Central memory CD8-positive, alpha-beta T cell (primary cell): ENCODE measurements at regions not wholly inside any gene's neighbourhood (a gene's known extent, or its start where the extent isn't known, plus 50 kb on each side); places are given as distances from the start of the nearest gene placed in this dataset.

Experiments
- ATAC-seq: fragments of 150-1000 bp; cut with Tn5 transposase; replicated peaks from 2 replicates; pipeline ENCODE4 v1.10.0; 2022; ENCODE audit warnings: mild to moderate bottlenecking, moderate FRiP score, moderate number of reproducible peaks; ENCODE audit not compliant: poor library complexity, severe bottlenecking; ENCODE audit errors: extremely low read depth
- DNase-seq, 2 donors: peaks; one replicate each; pipeline ENCODE4 v3.0.0; 2021; ENCODE audit warnings: low spot score in 2 of 2
- H3K27ac Mint-ChIP-seq: one replicate; pipeline ENCODE4 v1.8.0; 2022; ENCODE audit warnings: low read depth, mild to moderate bottlenecking, moderate library complexity, mixed read lengths
- H3K27me3 Mint-ChIP-seq: one replicate; pipeline ENCODE4 v1.8.0; 2022; ENCODE audit warnings: mixed read lengths
- H3K36me3 Mint-ChIP-seq: one replicate; pipeline ENCODE4 v1.8.0; 2022; ENCODE audit warnings: mild to moderate bottlenecking, moderate library complexity, mixed read lengths; ENCODE audit not compliant: insufficient read depth
- H3K4me1 Mint-ChIP-seq: one replicate; pipeline ENCODE4 v1.8.0; 2022; ENCODE audit warnings: mixed read lengths
- H3K4me3 Mint-ChIP-seq: one replicate; pipeline ENCODE4 v1.8.0; 2022; ENCODE audit warnings: mild to moderate bottlenecking, moderate library complexity, mixed read lengths
- H3K9me3 Mint-ChIP-seq: one replicate; pipeline ENCODE4 v1.8.0; 2022; ENCODE audit warnings: mixed read lengths

GRCh38 chr5:175102717-175103116 is 341.3 kb downstream of the DRD1 start:
- no peak for ATAC-seq
- Mint-ChIP-seq H3K27ac (no peak overlapping the region), H3K9me3 (no peaks in the 10 kb centered on the region), H3K4me1 (no peaks in the 10 kb centered on the region), H3K4me3 (no peak overlapping the region), H3K27me3 (no peaks in the 10 kb centered on the region), H3K36me3 (no peaks in the 10 kb centered on the region)
- no peak for DNase-seq

- no peaks in the 10 kb centered on the region for H3K36me3 Mint-ChIP-seq
- no peaks in the 10 kb centered on the region for H3K4me1 Mint-ChIP-seq
- no peak for ATAC-seq
- H3K27ac Mint-ChIP-seq: no peak overlapping the region
- peaks cover 13% of the 10 kb centered on the region for H3K27me3 Mint-ChIP-seq
- H3K4me3 Mint-ChIP-seq: no peak overlapping the region
- no peak for DNase-seq
- H3K9me3 Mint-ChIP-seq: no peaks in the 10 kb centered on the region
Observed at GRCh38 chr5:175098301-175098700, 345.7 kb downstream of the DRD1 start.

GRCh38 chr5:175096469-175097165 is 347.4 kb downstream of the DRD1 start:
- no peaks in the 10 kb centered on the region for H3K4me1 Mint-ChIP-seq
- no peak for ATAC-seq
- H3K27ac Mint-ChIP-seq: no peak overlapping the region
- no peak for DNase-seq
- no peak overlapping the region for H3K4me3 Mint-ChIP-seq
- H3K9me3 Mint-ChIP-seq: no peaks in the 10 kb centered on the region
- peaks cover 19% of the 10 kb centered on the region for H3K27me3 Mint-ChIP-seq
- no peaks in the 10 kb centered on the region for H3K36me3 Mint-ChIP-seq

- Mint-ChIP-seq H3K27me3 (peaks cover 19% of the 10 kb centered on the region), H3K9me3 (no peaks in the 10 kb centered on the region), H3K4me3 (no peak overlapping the region), H3K27ac (no peak overlapping the region), H3K36me3 (no peaks in the 10 kb centered on the region), H3K4me1 (no peaks in the 10 kb centered on the region)
- no peak for DNase-seq
- no peak for ATAC-seq
Observed at GRCh38 chr5:175094461-175094860, 349.5 kb downstream of the DRD1 start.

GRCh38 chr5:175092691-175093090 is 351.3 kb downstream of the DRD1 start:
- ATAC-seq: no peak
- H3K9me3 Mint-ChIP-seq: no peaks in the 10 kb centered on the region
- H3K4me3 Mint-ChIP-seq: no peak overlapping the region
- no peak overlapping the region for H3K27ac Mint-ChIP-seq
- H3K27me3 Mint-ChIP-seq: peaks cover 19% of the 10 kb centered on the region
- H3K4me1 Mint-ChIP-seq: no peaks in the 10 kb centered on the region
- DNase-seq: no peak
- no peaks in the 10 kb centered on the region for H3K36me3 Mint-ChIP-seq

GRCh38 chr5:175088963-175089362 is 355.0 kb downstream of the DRD1 start:
- Mint-ChIP-seq H3K9me3 (peaks cover 6% of the 10 kb centered on the region), H3K27ac (no peak overlapping the region), H3K36me3 (no peaks in the 10 kb centered on the region), H3K4me1 (no peaks in the 10 kb centered on the region), H3K27me3 (peaks cover 6% of the 10 kb centered on the region), H3K4me3 (no peak overlapping the region)
- ATAC-seq: no peak
- DNase-seq: no peak

- H3K9me3 Mint-ChIP-seq: peaks cover 6% of the 10 kb centered on the region
- ATAC-seq (no peak), DNase-seq (no peak)
- no peak overlapping the region for H3K27ac Mint-ChIP-seq
- H3K27me3 Mint-ChIP-seq: no peaks in the 10 kb centered on the region
- H3K36me3 Mint-ChIP-seq: no peaks in the 10 kb centered on the region
- no peak overlapping the region for H3K4me3 Mint-ChIP-seq
- H3K4me1 Mint-ChIP-seq: no peaks in the 10 kb centered on the region
Observed at GRCh38 chr5:175082866-175083590, 358.6 kb downstream of the MSX2 start.

- Mint-ChIP-seq H3K9me3 (peaks cover 6% of the 10 kb centered on the region), H3K27ac (no peak overlapping the region), H3K36me3 (no peaks in the 10 kb centered on the region), H3K4me3 (no peak overlapping the region), H3K27me3 (no peaks in the 10 kb centered on the region), H3K4me1 (no peaks in the 10 kb centered on the region)
- no peak for DNase-seq
- no peak for ATAC-seq
Observed at GRCh38 chr5:175082346-175082745, 358.0 kb downstream of the MSX2 start.

- ATAC-seq: no peak
- no peaks in the 10 kb centered on the region for H3K9me3 Mint-ChIP-seq
- peaks cover 8% of the 10 kb centered on the region for H3K27me3 Mint-ChIP-seq
- no peaks in the 10 kb centered on the region for H3K4me1 Mint-ChIP-seq
- H3K27ac Mint-ChIP-seq: no peak overlapping the region
- H3K36me3 Mint-ChIP-seq: no peaks in the 10 kb centered on the region
- DNase-seq: no peak
- H3K4me3 Mint-ChIP-seq: no peak overlapping the region
Observed at GRCh38 chr5:175079707-175080106, 355.3 kb downstream of the MSX2 start.

GRCh38 chr5:175070283-175070682 is 345.9 kb downstream of the MSX2 start:
- ATAC-seq: no peak
- Mint-ChIP-seq H3K4me1 (no peaks in the 10 kb centered on the region), H3K36me3 (no peaks in the 10 kb centered on the region), H3K4me3 (no peak overlapping the region), H3K9me3 (no peaks in the 10 kb centered on the region), H3K27me3 (no peaks in the 10 kb centered on the region), H3K27ac (no peak overlapping the region)
- no peak for DNase-seq

- Mint-ChIP-seq H3K9me3 (no peaks in the 10 kb centered on the region), H3K27me3 (peaks cover 11% of the 10 kb centered on the region), H3K27ac (no peak overlapping the region), H3K4me1 (no peaks in the 10 kb centered on the region), H3K36me3 (peaks cover 2% of the 10 kb centered on the region), H3K4me3 (peak overlapping the region; percentile 60)
- DNase-seq: no peak
- ATAC-seq: no peak
Observed at GRCh38 chr5:175060257-175060656, 335.9 kb downstream of the MSX2 start.

GRCh38 chr5:175059687-175060211 is 335.4 kb downstream of the MSX2 start:
- Mint-ChIP-seq H3K36me3 (peaks cover 2% of the 10 kb centered on the region), H3K27ac (no peak overlapping the region)
- no peak for ATAC-seq

GRCh38 chr5:175056831-175057230 is 332.4 kb downstream of the MSX2 start:
- H3K4me3 Mint-ChIP-seq: no peak overlapping the region
- H3K27me3 Mint-ChIP-seq: peaks cover 24% of the 10 kb centered on the region
- H3K27ac Mint-ChIP-seq: no peak overlapping the region
- ATAC-seq (no peak), DNase-seq (no peak)
- peaks cover 2% of the 10 kb centered on the region for H3K36me3 Mint-ChIP-seq
- H3K4me1 Mint-ChIP-seq: no peaks in the 10 kb centered on the region
- no peaks in the 10 kb centered on the region for H3K9me3 Mint-ChIP-seq

More at GRCh38 chr5:175059687-175060211, 335.4 kb downstream of the MSX2 start:
- no peak for DNase-seq
- Mint-ChIP-seq H3K4me1 (no peaks in the 10 kb centered on the region), H3K4me3 (peak overlapping the region; percentile 60), H3K9me3 (no peaks in the 10 kb centered on the region), H3K27me3 (peaks cover 13% of the 10 kb centered on the region)
